ENCODE measurements at regions not wholly inside any gene's neighbourhood (a gene's known extent, or its start where the extent isn't known, plus 50 kb on each side); places are given as distances from the start of the nearest gene placed in this dataset.

DNA sequence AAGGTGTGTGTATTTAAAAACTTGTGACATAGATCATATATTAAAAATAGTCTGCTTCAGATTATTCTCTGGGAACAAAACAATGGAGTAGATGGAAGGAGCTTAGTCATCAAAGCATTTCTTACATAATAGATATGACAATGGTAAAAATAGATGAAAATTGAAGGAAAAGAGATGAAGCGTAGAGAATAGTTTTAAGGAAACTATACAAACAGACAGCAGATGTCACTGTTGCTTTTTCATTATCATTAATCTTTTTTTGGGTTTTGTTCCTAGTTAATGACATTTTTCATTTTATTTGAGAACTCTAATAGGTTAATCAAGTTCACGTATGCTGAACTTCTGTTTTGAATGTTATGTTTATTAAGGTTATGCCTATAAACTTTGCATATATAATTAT, 149.2 kb upstream of the FBXO33 start:
- Histone ChIP-seq H3K9me3 (ENCODE audit: control insufficient read depth, insufficient read depth, low read length) (peaks cover 2% of the 10 kb centered on the region), H3K4me3 (ENCODE audit: low read length) (no peak overlapping the region), H3K27me3 (ENCODE audit: control insufficient read depth, insufficient read depth, low read length) (no peaks in the 10 kb centered on the region), H3K27ac (ENCODE audit: low read length) (no peak overlapping the region), H3K4me1 (ENCODE audit: control insufficient read depth, insufficient read depth, low read length) (no peaks in the 10 kb centered on the region), H3K36me3 (ENCODE audit: control insufficient read depth, insufficient read depth, low read length) (no peaks in the 10 kb centered on the region)
- Mint-ChIP-seq H3K4me1 (no peaks in the 10 kb centered on the region), H3K36me3 (no peaks in the 10 kb centered on the region), H3K4me3 (no peak overlapping the region), H3K27ac (no peak overlapping the region), H3K27me3 (ENCODE audit: low read depth in 2 of 2) (no peaks in the 10 kb centered on the region), H3K9me3 (peaks cover 4 to 8% of the 10 kb centered on the region in 2 donors)
- TF ChIP-seq, protein P1, sequence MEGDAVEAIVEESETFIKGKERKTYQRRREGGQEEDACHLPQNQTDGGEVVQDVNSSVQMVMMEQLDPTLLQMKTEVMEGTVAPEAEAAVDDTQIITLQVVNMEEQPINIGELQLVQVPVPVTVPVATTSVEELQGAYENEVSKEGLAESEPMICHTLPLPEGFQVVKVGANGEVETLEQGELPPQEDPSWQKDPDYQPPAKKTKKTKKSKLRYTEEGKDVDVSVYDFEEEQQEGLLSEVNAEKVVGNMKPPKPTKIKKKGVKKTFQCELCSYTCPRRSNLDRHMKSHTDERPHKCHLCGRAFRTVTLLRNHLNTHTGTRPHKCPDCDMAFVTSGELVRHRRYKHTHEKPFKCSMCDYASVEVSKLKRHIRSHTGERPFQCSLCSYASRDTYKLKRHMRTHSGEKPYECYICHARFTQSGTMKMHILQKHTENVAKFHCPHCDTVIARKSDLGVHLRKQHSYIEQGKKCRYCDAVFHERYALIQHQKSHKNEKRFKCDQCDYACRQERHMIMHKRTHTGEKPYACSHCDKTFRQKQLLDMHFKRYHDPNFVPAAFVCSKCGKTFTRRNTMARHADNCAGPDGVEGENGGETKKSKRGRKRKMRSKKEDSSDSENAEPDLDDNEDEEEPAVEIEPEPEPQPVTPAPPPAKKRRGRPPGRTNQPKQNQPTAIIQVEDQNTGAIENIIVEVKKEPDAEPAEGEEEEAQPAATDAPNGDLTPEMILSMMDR (IDR thresholded peaks at IDR 0.05), result no peak
- peak in 1 of 2 donors; percentile 32 for DNase-seq
- WGBS (ENCODE audit: insufficient coverage), result no CpG with 5 or more reads among the region's 2 CpGs
- no peak for ATAC-seq
- intact Hi-C loops (cut with micrococcal nuclease), result no loop called here

- Histone ChIP-seq H3K36me3 (ENCODE audit: control insufficient read depth, insufficient read depth, low read length) (no peaks in the 10 kb centered on the region), H3K4me3 (ENCODE audit: low read length) (no peak overlapping the region), H3K27ac (ENCODE audit: low read length) (no peak overlapping the region), H3K27me3 (ENCODE audit: control insufficient read depth, insufficient read depth, low read length) (no peaks in the 10 kb centered on the region), H3K9me3 (ENCODE audit: control insufficient read depth, insufficient read depth, low read length) (peaks cover 4% of the 10 kb centered on the region), H3K4me1 (ENCODE audit: control insufficient read depth, insufficient read depth, low read length) (no peaks in the 10 kb centered on the region)
- no peak for ATAC-seq
- DNase-seq, result no peak
- Mint-ChIP-seq H3K36me3 (peaks cover 4% of the 10 kb centered on the region), H3K9me3 (peaks cover 10 to 13% of the 10 kb centered on the region in 2 donors), H3K4me1 (no peaks in the 10 kb centered on the region), H3K4me3 (no peak overlapping the region), H3K27ac (no peak overlapping the region), H3K27me3 (ENCODE audit: low read depth in 2 of 2) (no peaks in the 10 kb centered on the region)
- TF ChIP-seq, protein P1 (IDR thresholded peaks at IDR 0.05), result no peak
- intact Hi-C loops (cut with micrococcal nuclease), result no loop called here
- 50% methylated on average over 1 of the region's 1 CpG for WGBS (ENCODE audit: insufficient coverage)
These were observed 148.5 kb upstream of the FBXO33 start for GRCh38 chr14:39580696-39581095.

DNA sequence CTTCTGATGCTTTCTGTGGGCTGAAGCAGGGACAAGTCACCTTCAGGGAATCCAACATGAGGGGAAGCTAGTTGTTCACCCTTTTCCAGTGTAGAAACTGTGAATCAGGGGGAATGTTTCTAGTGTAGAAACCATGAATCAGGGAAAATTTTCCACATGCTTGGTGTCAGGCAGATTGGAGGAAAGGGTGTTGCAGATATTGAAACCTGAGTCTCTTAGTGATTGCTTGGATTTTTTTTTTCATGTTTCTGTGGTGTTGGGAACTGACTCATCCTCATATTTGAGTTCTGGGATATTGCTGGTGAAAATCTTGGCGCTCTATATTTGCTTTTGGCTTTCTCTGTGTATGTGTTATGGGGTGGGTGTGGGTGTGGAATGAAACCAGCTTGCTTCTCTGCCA, 144.5 kb upstream of the FBXO33 start:
- TF ChIP-seq, protein P1 (IDR thresholded peaks at IDR 0.05), result no peak
- no peaks in the 10 kb centered on the region for H3K36me3 ChIP-seq (ENCODE audit: control insufficient read depth, insufficient read depth, low read length)
- WGBS (ENCODE audit: insufficient coverage), result 100% methylated on average over 1 of the region's 1 CpG
- no peaks in the 10 kb centered on the region for H3K4me1 ChIP-seq (ENCODE audit: control insufficient read depth, insufficient read depth, low read length)
- peaks cover 7% of the 10 kb centered on the region for H3K9me3 ChIP-seq (ENCODE audit: control insufficient read depth, insufficient read depth, low read length)
- H3K36me3 Mint-ChIP-seq, result peaks cover 22% of the 10 kb centered on the region
- H3K27ac Mint-ChIP-seq, result no peak overlapping the region
- H3K27ac ChIP-seq (ENCODE audit: low read length), result no peak overlapping the region
- intact Hi-C loops (cut with micrococcal nuclease), result no loop called here
- H3K27me3 ChIP-seq (ENCODE audit: control insufficient read depth, insufficient read depth, low read length), result no peaks in the 10 kb centered on the region
- peaks cover 20 to 24% of the 10 kb centered on the region in 2 donors for H3K9me3 Mint-ChIP-seq
- no peak overlapping the region for H3K4me3 ChIP-seq (ENCODE audit: low read length)
- ATAC-seq (no peak), DNase-seq (no peak)
- no peaks in the 10 kb centered on the region for H3K4me1 Mint-ChIP-seq
- no peak overlapping the region for H3K4me3 Mint-ChIP-seq
- H3K27me3 Mint-ChIP-seq (ENCODE audit: low read depth in 2 of 2), result no peaks in the 10 kb centered on the region

DNA sequence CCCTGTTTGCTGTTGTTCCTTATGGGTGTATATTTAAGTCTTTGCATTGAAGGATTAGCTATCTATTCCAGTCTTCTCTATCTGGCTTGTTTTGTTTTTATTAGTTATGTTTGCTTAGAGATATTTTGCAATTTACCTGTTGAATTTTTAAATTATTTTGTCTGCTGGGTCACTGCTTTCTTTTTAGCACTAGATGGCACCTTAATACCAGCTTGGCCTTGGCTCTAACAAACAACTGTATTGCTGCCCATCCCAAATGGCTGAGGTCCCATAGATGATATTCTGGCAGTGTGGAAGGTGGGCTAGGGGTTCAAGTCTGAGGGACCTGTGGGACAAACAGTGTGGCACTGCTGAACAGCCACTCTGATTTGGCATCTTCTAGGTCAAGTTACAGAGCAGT, 144.0 kb upstream of the FBXO33 start:
- Mint-ChIP-seq H3K4me3 (no peak overlapping the region), H3K9me3 (peaks cover 22 to 24% of the 10 kb centered on the region in 2 donors), H3K4me1 (no peaks in the 10 kb centered on the region), H3K27me3 (ENCODE audit: low read depth in 2 of 2) (no peaks in the 10 kb centered on the region), H3K36me3 (peaks cover 22% of the 10 kb centered on the region), H3K27ac (no peak overlapping the region)
- Histone ChIP-seq H3K27me3 (ENCODE audit: control insufficient read depth, insufficient read depth, low read length) (no peaks in the 10 kb centered on the region), H3K36me3 (ENCODE audit: control insufficient read depth, insufficient read depth, low read length) (no peaks in the 10 kb centered on the region), H3K4me3 (ENCODE audit: low read length) (no peak overlapping the region), H3K27ac (ENCODE audit: low read length) (no peak overlapping the region), H3K9me3 (ENCODE audit: control insufficient read depth, insufficient read depth, low read length) (peaks cover 7% of the 10 kb centered on the region), H3K4me1 (ENCODE audit: control insufficient read depth, insufficient read depth, low read length) (no peaks in the 10 kb centered on the region)
- TF ChIP-seq, protein P1 (IDR thresholded peaks at IDR 0.05), result no peak
- ATAC-seq (no peak), DNase-seq (no peak)
- intact Hi-C loops (cut with micrococcal nuclease), result no loop called here
